Panc1 (cell line): ENCODE measurements at regions not wholly inside any gene's neighbourhood (a gene's known extent, or its start where the extent isn't known, plus 50 kb on each side); places are given as distances from the start of the nearest gene placed in this dataset.
"Not testable (repeated sequence)": the region's sequence is repeated elsewhere in the genome, so short reads cannot be mapped to it uniquely, and the experiment has no call there.

ENCODE experiments used
- ATAC-seq: fragments of 200-7000 bp; cut with Tn5 transposase; 2 replicates; pipeline ENCODE4 v1.9.1; 2020; ENCODE audit warnings: mild to moderate bottlenecking, moderate library complexity
- BruUV-seq: library from RNA; stranded (reverse); fragments of 400-500 nt; replicated peaks from 2 replicates; lab custom pipeline; 2021; lab: Mats Ljungman, UMichigan
- CTCF ChIA-PET: fragments of 300-600 bp; sonication (Branson Sonifier 250); formaldehyde crosslinking; loops from one replicate; lab custom pipeline; 2022; ENCODE audit warnings: antibody characterized with exemption; lab: Charles Lee
- POLR2A ChIA-PET: fragments of 300-600 bp; sonication (Branson Sonifier 250); formaldehyde crosslinking; loops from one replicate; lab custom pipeline; 2022; ENCODE audit warnings: antibody characterized with exemption; lab: Charles Lee
- DNase-seq: peaks from one replicate; pipeline ENCODE4 v3.0.0-alpha.2; 2010; ENCODE audit warnings: low read depth, low spot score
- H3K27ac ChIP-seq: 2 replicates; pipeline ENCODE4 v1.5.1; 2011; ENCODE audit warnings: mild to moderate bottlenecking, low read length, inconsistent platforms
- H3K27me3 ChIP-seq: fragments of 200-500 bp; sonication (Bioruptor generic); 2 replicates; pipeline ENCODE4 v1.6.0; 2014; ENCODE audit warnings: low read length, inconsistent platforms; ENCODE audit not compliant: control insufficient read depth, insufficient read depth
- H3K36me3 ChIP-seq: fragments of 200-500 bp; sonication (Bioruptor generic); 2 replicates; pipeline ENCODE4 v1.5.1; 2014; ENCODE audit warnings: inconsistent platforms, mild to moderate bottlenecking, low read length, moderate library complexity; ENCODE audit not compliant: control insufficient read depth, insufficient read depth
- H3K4me1 ChIP-seq: 2 replicates; pipeline ENCODE4 v1.5.1; 2011; ENCODE audit warnings: inconsistent platforms, mild to moderate bottlenecking, low read length, moderate library complexity; ENCODE audit not compliant: control insufficient read depth, insufficient read depth
- H3K4me3 ChIP-seq, 2 experiments: 2 replicates each; pipeline ENCODE4 v1.5.1; 2011 to 2012; ENCODE audit warnings: low read depth in 2 of 2, low read length in 2 of 2, mild to moderate bottlenecking in 2 of 2, inconsistent platforms in 1 of 2, moderate library complexity in 1 of 2
- H3K9me3 ChIP-seq: fragments of 200-500 bp; sonication (Bioruptor generic); 2 replicates; pipeline ENCODE4 v1.5.1; 2014; ENCODE audit warnings: low read depth, mild to moderate bottlenecking, inconsistent platforms, low read length, moderate library complexity; ENCODE audit not compliant: control insufficient read depth, insufficient read depth
- in situ Hi-C: cut with HindIII; loops from 2 replicates; pipeline ENCODE4 v1.10.0; 2016; ENCODE audit warnings: low sequenced_read_pairs, low pct_unique_long_range_greater_than_20kb
- intact Hi-C: fragments of 100-400 bp; cut with micrococcal nuclease; formaldehyde crosslinking; loops from one replicate; pipeline ENCODE4 v1.10.0; 2022; ENCODE audit not compliant: unreplicated experiment

GRCh38 chr21:6090286-6090908, 4431.0 kb upstream of the TPTE start:
- in situ Hi-C loops, H3K4me3 ChIP-seq, H3K36me3 ChIP-seq, H3K27me3 ChIP-seq, H3K4me1 ChIP-seq, DNase-seq, H3K9me3 ChIP-seq, H3K27ac ChIP-seq, ATAC-seq, POLR2A ChIA-PET, intact Hi-C loops, CTCF ChIA-PET, BruUV-seq: not testable (repeated sequence)

- H3K27ac ChIP-seq, DNase-seq, CTCF ChIA-PET, H3K27me3 ChIP-seq, H3K9me3 ChIP-seq, H3K4me1 ChIP-seq, ATAC-seq, POLR2A ChIA-PET, intact Hi-C loops, in situ Hi-C loops, H3K36me3 ChIP-seq, BruUV-seq, H3K4me3 ChIP-seq: not testable (repeated sequence)
Observed at GRCh38 chr21:6091335-6092027, 4429.9 kb upstream of the TPTE start.

GRCh38 chr21:6092401-6092800, 4429.0 kb upstream of the TPTE start:
- H3K4me1 ChIP-seq, H3K9me3 ChIP-seq, POLR2A ChIA-PET, H3K27ac ChIP-seq, H3K4me3 ChIP-seq, ATAC-seq, BruUV-seq, DNase-seq, H3K36me3 ChIP-seq, intact Hi-C loops, H3K27me3 ChIP-seq, CTCF ChIA-PET, in situ Hi-C loops: not testable (repeated sequence)

- intact Hi-C loops, BruUV-seq, DNase-seq, in situ Hi-C loops, H3K4me1 ChIP-seq, H3K4me3 ChIP-seq, H3K9me3 ChIP-seq, H3K27me3 ChIP-seq, POLR2A ChIA-PET, CTCF ChIA-PET, H3K27ac ChIP-seq, H3K36me3 ChIP-seq, ATAC-seq: not testable (repeated sequence)
Observed at GRCh38 chr21:6093419-6093818, 4428.0 kb upstream of the TPTE start.

GRCh38 chr21:6093870-6094269, 4427.5 kb upstream of the TPTE start:
- H3K4me3 ChIP-seq, H3K4me1 ChIP-seq, ATAC-seq, DNase-seq, H3K36me3 ChIP-seq, POLR2A ChIA-PET, BruUV-seq, H3K27me3 ChIP-seq, in situ Hi-C loops, H3K9me3 ChIP-seq, intact Hi-C loops, H3K27ac ChIP-seq, CTCF ChIA-PET: not testable (repeated sequence)

- in situ Hi-C loops, H3K4me1 ChIP-seq, DNase-seq, POLR2A ChIA-PET, CTCF ChIA-PET, ATAC-seq, H3K27ac ChIP-seq, H3K4me3 ChIP-seq, intact Hi-C loops, H3K36me3 ChIP-seq, H3K27me3 ChIP-seq, H3K9me3 ChIP-seq, BruUV-seq: not testable (repeated sequence)
Observed at GRCh38 chr21:6095304-6095703, 4426.1 kb upstream of the TPTE start.

- BruUV-seq, POLR2A ChIA-PET, ATAC-seq: not testable (repeated sequence)
Observed at GRCh38 chr21:6096560-6097424, 4424.6 kb upstream of the TPTE start.

More at GRCh38 chr21:6096560-6097424, 4424.6 kb upstream of the TPTE start:
- H3K4me3 ChIP-seq, intact Hi-C loops, H3K36me3 ChIP-seq, H3K27me3 ChIP-seq, H3K4me1 ChIP-seq, DNase-seq, H3K27ac ChIP-seq, CTCF ChIA-PET, H3K9me3 ChIP-seq, in situ Hi-C loops: not testable (repeated sequence)
